OCI-LY7 (cell line): ENCODE measurements at regions not wholly inside any gene's neighbourhood (a gene's known extent, or its start where the extent isn't known, plus 50 kb on each side); places are given as distances from the start of the nearest gene placed in this dataset.

ENCODE experiments used
- BruUV-seq: library from RNA; stranded (reverse); fragments of 400-500 nt; replicated peaks from 2 replicates; lab custom pipeline; 2021; lab: Mats Ljungman, UMichigan
- CTCF ChIA-PET: fragments of 300-600 bp; sonication (Branson Sonifier 250); formaldehyde crosslinking; loops from one replicate; lab custom pipeline; 2022; ENCODE audit warnings: antibody characterized with exemption; ENCODE audit not compliant: unreplicated experiment; lab: Charles Lee
- POLR2A ChIA-PET: fragments of 300-600 bp; sonication (Branson Sonifier 250); formaldehyde crosslinking; loops from one replicate; lab custom pipeline; 2022; ENCODE audit warnings: antibody characterized with exemption; lab: Charles Lee
- DNase-seq: peaks from one replicate; pipeline ENCODE4 v3.0.0-alpha.2; 2015; ENCODE audit warnings: low spot score
- H2AFZ ChIP-seq: fragments of 200-600 bp; sonication (generic), shearing (Covaris generic); 2 replicates; pipeline ENCODE4 v1.6.1; 2014; ENCODE audit warnings: mild to moderate bottlenecking, antibody characterized with exemption, low read length, moderate library complexity
- H3K27ac ChIP-seq: fragments of 200-600 bp; sonication (generic); 2 replicates; pipeline ENCODE4 v1.5.1; 2014; ENCODE audit warnings: mixed run types, low read depth, mild to moderate bottlenecking, moderate library complexity, low read length, inconsistent platforms; ENCODE audit not compliant: poor library complexity, severe bottlenecking
- H3K36me3 ChIP-seq: fragments of 200-600 bp; sonication (generic); 2 replicates; pipeline ENCODE4 v1.6.1; 2014; ENCODE audit warnings: mild to moderate bottlenecking, antibody characterized with exemption, low read length, moderate library complexity, mixed read lengths; ENCODE audit not compliant: insufficient read depth
- H3K4me1 ChIP-seq: fragments of 200-600 bp; sonication (generic); 2 replicates; pipeline ENCODE4 v1.5.1; 2014; ENCODE audit warnings: mild to moderate bottlenecking, low read length; ENCODE audit not compliant: insufficient read depth, poor library complexity, severe bottlenecking
- H3K4me2 ChIP-seq: fragments of 200-600 bp; sonication (generic); 2 replicates; pipeline ENCODE4 v1.6.1; 2014; ENCODE audit warnings: mild to moderate bottlenecking, low read length
- H3K4me3 ChIP-seq: fragments of 200-600 bp; sonication (generic); 2 replicates; pipeline ENCODE4 v1.5.1; 2014; ENCODE audit warnings: mild to moderate bottlenecking, low read depth, low read length; ENCODE audit not compliant: poor library complexity, severe bottlenecking
- H3K79me2 ChIP-seq: fragments of 200-600 bp; sonication (generic); 2 replicates; pipeline ENCODE4 v1.6.1; 2016; ENCODE audit warnings: low read depth, mild to moderate bottlenecking, low read length, moderate library complexity, mixed read lengths; ENCODE audit not compliant: insufficient read depth
- H3K9me2 ChIP-seq: fragments of 200-600 bp; sonication (generic); 2 replicates; pipeline ENCODE4 v1.6.1; 2016; ENCODE audit warnings: mild to moderate bottlenecking, low read length, mixed read lengths; ENCODE audit not compliant: insufficient read depth
- H3K9me3 ChIP-seq: fragments of 200-600 bp; sonication (generic); 2 replicates; pipeline ENCODE4 v1.6.1; 2014; ENCODE audit warnings: mild to moderate bottlenecking, mixed run types, low read length, mixed read lengths
- H4K20me1 ChIP-seq: fragments of 200-600 bp; sonication (generic); 2 replicates; pipeline ENCODE4 v1.6.1; 2014; ENCODE audit warnings: mild to moderate bottlenecking, antibody characterized with exemption, low read length, moderate library complexity, mixed read lengths; ENCODE audit not compliant: insufficient read depth
- CTCF ChIP-seq: fragments of 200-600 bp; sonication (generic); conservative IDR thresholded peaks from 2 replicates; pipeline ENCODE4 v1.5.1; 2014; ENCODE audit warnings: mild to moderate bottlenecking, antibody characterized with exemption, low read length, moderate library complexity, mixed read lengths
- EZH2phosphoT487 ChIP-seq: fragments of 200-600 bp; sonication (generic); IDR thresholded peaks from 2 replicates; pipeline ENCODE4 v1.6.1; 2018; ENCODE audit warnings: low read depth, borderline replicate concordance, mild to moderate bottlenecking, mixed run types, antibody characterized with exemption, low read length, moderate library complexity, mixed read lengths
- intact Hi-C: fragments of 100-400 bp; cut with micrococcal nuclease; formaldehyde crosslinking; loops from one replicate; pipeline ENCODE4 v1.10.0; 2022; ENCODE audit not compliant: unreplicated experiment

GRCh38 chr10:55305285-55305684 is 504.3 kb upstream of the PCDH15 start:
- Histone ChIP-seq H3K9me3 (no peaks in the 10 kb centered on the region), H2AFZ (no peak overlapping the region), H3K4me3 (no peak overlapping the region), H3K4me1 (no peaks in the 10 kb centered on the region), H3K4me2 (no peak overlapping the region), H3K79me2 (no peaks in the 10 kb centered on the region), H3K9me2 (no peaks in the 10 kb centered on the region), H4K20me1 (no peaks in the 10 kb centered on the region), H3K36me3 (no peaks in the 10 kb centered on the region), H3K27ac (no peak overlapping the region)
- intact Hi-C loops, result no loop called here
- TF ChIP-seq CTCF (no peak), EZH2phosphoT487 (no peak)
- BruUV-seq, result no TSS peak
- POLR2A ChIA-PET, result interaction anchor here (0.7 to 1.0 kb wide), 2 partner anchors 9 to 12 kb away, joined by 3 to 4 read pairs; no protein-coding TSS in a partner anchor
- CTCF ChIA-PET, result no interaction called here
- no peak for DNase-seq

- H3K4me1 ChIP-seq, result no peaks in the 10 kb centered on the region
- DNase-seq, result no peak
- H3K36me3 ChIP-seq, result no peaks in the 10 kb centered on the region
- intact Hi-C loops, result no loop called here
- H3K9me3 ChIP-seq, result no peaks in the 10 kb centered on the region
- no TSS peak for BruUV-seq
- POLR2A ChIA-PET, result interaction anchor here (0.6 to 1.2 kb wide), 3 partner anchors 34 to 1296 kb away, joined by 3 to 5 read pairs (median 3); no protein-coding TSS in a partner anchor
- no peaks in the 10 kb centered on the region for H3K9me2 ChIP-seq
- H4K20me1 ChIP-seq, result no peaks in the 10 kb centered on the region
- no peak overlapping the region for H3K27ac ChIP-seq
- CTCF ChIA-PET, result no interaction called here
- H3K4me3 ChIP-seq, result no peak overlapping the region
- no peak overlapping the region for H3K4me2 ChIP-seq
- no peak for TF ChIP-seq CTCF
- no peak for TF ChIP-seq EZH2phosphoT487
- H2AFZ ChIP-seq, result no peak overlapping the region
- no peaks in the 10 kb centered on the region for H3K79me2 ChIP-seq
Measured at GRCh38 chr10:55287346-55287745, 486.3 kb upstream of the PCDH15 start.

DNA sequence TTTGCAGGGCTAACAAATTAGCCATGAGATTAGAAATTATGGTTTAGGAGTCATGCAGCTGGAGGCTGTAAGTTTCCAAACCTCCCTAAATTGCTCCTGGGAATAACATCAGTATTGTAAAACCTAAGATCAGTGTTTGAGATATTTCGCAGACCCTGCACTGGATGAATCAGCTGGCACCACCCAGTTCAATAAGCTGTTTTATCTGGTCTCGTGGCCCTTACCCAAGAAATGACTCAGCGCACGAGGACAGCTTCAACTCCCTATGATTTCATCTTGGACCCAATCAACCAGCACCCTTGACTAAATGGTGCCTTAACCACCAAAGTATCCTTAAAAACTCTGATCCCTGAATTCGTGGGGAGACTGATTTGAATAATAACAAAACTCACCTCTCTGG is 482.0 kb upstream of the PCDH15 start:
- Histone ChIP-seq H3K36me3 (no peaks in the 10 kb centered on the region), H3K79me2 (no peaks in the 10 kb centered on the region), H3K4me1 (no peaks in the 10 kb centered on the region), H3K9me3 (no peaks in the 10 kb centered on the region), H3K4me2 (no peak overlapping the region), H3K4me3 (no peak overlapping the region), H3K9me2 (no peaks in the 10 kb centered on the region), H3K27ac (no peak overlapping the region), H4K20me1 (no peaks in the 10 kb centered on the region), H2AFZ (no peak overlapping the region)
- TF ChIP-seq EZH2phosphoT487 (no peak), CTCF (no peak)
- no peak for DNase-seq
- intact Hi-C loops, result no loop called here
- no TSS peak for BruUV-seq
- ChIA-PET CTCF (no interaction called here), POLR2A (no interaction called here)
